Mucosa of gallbladder (tissue), 1 donor: ENCODE measurements at regions not wholly inside any gene's neighbourhood (a gene's known extent, or its start where the extent isn't known, plus 50 kb on each side); places are given as distances from the start of the nearest gene placed in this dataset.

Experiments used
- DNase-seq: peaks from one replicate; pipeline ENCODE4 v3.0.0-alpha.2; 2020; ENCODE audit warnings: low spot score
- donor health status: DM: no; HTN: no; CAD: no.

DNA sequence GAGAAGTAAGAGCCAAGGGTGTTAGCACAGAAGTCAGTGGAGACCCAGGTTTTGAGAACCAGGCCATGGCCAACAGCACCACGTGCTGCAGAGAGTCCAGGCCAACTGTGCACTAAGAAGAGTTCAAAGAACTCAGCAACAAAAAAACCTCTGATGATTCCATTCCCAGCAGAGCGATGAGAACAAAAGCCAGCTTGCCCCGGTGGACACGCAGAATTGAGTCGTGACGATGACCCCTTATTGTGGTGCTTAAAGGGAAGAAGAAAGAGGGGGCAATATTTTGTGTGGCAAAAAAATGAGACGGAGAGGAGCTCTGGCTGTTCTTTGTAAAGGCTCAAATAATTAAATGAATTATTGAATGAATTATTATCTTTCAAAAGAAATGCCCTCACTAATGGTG lies 468.3 kb upstream of the AUTS2 start:
- DNase-seq = no peak

DNA sequence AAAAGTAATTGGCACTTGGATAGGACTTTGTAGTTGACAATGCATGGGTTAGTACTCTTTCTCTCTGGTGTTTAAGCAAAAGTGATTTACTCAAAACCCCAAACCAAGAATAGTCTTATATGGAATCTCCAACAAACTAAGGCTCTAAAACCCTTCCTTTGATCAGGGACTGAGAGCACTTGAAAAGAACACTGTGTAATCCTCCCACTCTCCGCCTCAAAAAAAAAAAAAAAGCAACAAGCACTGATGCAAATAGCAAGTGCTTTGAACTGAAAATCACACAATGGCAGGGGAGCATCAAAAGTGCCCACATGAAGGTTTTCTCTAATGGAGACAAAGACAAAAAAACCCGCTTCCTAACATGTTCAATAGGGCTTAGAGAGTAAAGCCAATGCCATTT lies 467.9 kb upstream of the AUTS2 start:
- no peak for DNase-seq

GRCh38 chr7:69134316-69134715 lies 464.0 kb upstream of the AUTS2 start:
- DNase-seq = no peak

- DNase-seq = no peak
Measured at GRCh38 chr7:69147631-69148030, 450.6 kb upstream of the AUTS2 start.

DNA sequence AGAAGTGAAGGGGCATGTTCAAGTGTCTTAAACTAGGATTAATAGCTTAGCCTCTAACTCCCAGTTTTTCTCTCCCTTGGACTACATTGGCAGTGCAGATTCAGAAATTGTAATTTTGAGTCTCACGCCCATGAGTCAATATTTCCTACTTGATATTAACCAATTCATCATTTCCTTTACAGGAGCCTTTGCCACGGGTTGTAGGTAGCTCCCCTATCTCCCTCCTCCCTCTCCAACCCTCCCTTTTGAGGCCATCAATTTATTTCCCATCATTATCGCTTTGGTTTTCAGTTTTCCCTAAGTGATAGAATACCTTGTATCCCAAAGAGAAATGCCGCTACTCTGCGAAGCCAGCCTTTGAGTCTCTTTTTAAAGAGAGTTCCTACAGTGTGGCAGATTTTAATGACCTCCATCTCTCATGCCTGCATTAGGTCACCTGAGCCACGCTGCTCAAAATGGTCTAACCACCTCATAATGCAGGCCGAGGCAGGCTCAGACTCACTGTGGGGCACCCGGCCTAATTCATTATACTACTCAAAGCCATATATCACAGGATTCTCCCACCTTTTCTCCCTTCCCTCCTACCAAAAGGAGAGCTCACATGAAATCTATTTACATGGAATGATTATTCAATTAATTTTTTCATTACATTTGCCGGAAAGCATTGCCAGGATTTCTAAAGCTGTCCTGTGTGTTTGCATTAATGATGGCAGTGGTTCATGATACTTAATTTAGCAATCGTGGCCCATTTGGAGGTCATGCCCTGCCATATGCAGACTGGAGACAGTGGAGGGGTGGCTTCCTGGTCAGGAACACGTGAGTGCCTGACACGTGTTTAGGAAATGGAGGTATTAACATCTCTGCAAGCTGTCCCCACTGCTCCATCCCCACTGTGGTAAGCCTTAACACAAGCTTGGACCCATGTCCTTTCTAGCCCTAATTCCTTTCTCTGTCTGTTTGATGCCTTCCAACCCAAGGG lies 448.2 kb upstream of the AUTS2 start:
- no peak for DNase-seq

DNA sequence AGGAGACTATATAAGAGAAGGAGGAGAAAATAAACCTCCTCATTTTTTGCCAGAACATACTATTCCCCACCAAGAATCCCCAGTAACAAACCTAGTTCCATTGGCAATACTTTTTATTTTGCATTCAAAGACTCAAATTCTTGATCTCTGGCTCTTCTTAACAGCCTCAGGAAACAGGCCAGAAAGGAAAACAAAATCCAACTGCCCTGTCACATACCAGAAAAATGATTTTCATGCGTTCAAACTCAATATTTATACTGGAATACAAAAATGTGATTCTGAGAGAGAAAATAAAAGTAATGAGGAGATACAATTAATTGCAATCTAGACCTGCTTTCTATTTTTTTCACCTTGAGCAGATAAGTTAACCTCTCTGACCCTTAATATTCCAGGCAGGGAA lies 435.9 kb upstream of the AUTS2 start:
- no peak for DNase-seq

DNA sequence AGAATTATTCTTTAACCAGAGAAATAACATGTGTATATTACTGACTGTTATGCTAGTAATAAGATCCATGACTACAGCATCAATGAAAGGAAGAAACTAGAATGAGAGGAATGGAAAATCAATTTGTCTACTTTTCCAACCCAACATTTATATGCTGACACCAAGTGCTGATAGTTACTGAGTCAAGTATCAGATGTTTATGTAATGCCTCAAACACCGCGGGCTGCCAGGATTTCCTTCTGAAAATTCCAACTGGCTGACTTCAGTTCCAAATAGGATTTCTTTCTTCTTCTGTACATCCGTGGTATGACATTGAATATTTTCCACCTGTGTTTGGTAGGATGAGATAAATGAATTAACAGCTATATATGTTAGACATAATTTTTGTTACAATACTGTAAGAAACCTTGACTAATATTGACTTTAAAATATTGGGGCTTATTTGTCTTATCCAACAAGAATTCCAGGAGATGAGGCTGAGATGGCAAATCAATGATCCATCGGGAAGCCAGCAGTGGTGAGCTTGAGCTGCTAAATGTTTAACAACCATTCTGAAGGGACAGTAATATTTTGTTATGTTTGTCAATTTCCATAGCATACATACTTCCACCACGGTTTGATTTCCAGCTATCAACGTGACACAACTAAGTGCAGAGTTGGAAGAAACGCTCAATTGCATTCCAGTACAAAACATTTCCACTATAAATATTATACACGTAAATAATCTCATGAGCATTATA lies 435.2 kb upstream of the AUTS2 start:
- no peak for DNase-seq

DNA sequence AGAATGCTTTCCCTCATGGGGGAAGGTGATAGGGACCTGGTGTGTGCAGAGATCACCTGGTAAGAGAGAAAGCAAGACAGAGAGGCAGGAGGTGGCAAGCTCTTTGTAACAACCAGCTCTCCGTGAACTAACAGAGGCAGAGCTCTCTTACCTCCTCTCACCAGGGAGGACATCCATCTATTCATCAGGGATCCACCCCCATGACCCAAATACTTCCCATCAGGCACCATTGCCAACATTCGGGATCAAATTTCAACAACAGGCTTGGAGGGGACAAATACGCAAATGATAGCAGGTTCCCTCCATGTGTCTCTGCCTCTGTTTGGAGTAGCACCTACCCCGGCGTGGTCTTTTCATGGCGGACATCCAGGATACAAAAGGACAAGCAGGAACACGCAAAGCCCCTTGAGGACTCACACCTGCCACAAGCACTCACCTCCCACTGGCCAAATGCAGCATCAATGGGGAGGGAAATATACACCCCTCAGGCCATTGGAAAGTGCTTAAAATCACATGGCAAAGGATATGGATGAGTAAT lies 431.2 kb upstream of the AUTS2 start:
- DNase-seq = no peak

- no peak for DNase-seq
Measured at GRCh38 chr7:69169386-69169785, 428.9 kb upstream of the AUTS2 start.

DNA sequence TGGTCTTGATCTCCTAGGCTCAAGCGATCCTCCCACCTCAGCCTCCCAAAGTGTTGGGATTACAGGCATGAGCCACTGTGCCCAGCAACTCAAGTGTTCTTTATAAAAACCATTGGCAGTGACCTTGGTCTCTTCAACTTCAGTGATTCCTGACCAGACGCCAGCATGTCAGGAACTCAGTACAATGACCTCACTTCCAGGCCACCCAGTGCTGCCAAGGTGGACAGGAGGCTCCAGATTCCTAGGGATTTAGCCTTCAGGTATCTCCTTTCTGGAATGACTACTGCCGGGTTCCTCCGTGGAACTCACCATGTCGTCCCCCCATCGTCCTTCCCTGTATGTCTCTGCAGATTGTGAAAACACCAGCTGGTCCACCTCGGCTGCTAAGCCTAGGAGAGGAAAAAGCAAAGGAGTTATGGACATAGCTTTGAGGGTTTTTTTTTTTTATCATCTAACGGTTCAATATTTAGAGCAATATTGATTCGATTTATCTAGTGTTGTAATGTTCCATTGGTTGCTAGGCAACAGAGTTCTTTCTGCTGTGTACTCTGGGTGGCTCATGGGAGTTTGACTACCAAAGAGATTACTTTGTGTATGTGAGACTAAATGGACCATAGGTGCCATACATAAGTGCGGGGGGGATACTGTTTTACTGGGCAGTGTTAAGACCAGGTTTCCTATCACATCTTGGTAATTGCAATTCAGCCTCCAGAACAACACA lies 425.8 kb upstream of the AUTS2 start:
- DNase-seq = no peak

DNA sequence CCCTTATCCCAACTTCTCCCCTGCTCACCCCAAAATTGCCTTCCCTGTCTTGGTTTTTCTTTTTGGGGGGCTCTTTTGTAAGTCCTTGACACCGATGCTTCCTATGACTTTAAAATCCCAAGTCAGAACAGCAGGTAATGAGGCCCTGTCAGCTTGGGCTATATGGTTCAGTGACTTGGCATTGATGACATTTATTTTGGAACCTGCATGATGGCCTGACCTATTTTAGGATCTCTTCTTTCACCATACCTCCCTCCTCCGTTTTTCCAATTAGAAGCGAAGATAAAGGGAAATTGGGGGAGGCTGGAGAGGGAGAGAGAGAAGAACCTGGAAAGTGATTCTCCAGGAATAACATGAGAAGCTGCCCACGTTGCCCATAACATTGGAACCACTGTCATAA lies 424.9 kb upstream of the AUTS2 start:
- DNase-seq = no peak

DNA sequence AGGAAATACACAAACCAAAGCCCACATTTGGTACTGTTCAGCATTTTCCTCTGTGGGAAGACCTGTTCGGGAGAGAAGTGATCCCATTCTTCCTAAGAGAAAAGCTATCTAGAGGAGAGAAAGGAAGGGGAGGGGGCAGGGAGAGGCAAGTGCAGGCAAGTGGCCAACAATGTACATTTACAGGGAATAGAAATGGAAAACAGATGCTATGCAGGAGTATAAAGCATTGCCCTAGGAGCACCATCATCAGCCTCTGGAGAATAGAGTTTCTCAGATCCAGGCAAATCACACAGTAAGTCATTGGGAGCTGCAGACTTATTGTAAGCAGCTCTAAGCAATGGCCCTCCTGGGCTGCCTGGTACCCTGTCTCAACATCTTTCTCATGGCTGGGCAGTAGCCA lies 424.4 kb upstream of the AUTS2 start:
- DNase-seq = no peak

DNA sequence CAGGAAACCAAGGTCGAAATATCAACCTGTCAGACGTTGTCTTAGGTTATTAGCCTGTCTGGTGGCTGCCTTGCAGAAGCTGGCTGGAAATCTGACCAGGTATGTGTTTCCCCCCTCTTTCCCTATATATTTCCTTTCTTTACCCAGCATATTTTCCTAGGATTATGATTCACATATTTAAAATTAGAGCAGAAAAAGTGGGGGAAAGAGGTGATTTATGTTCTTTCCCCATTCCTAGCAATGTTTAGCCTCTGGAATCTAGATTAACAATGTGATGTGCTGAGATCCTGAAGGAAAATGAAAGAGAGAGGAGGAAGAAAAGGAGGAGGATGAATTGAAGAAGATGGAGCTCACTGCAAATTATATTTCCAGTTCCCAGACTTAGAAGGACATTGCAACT lies 421.4 kb upstream of the AUTS2 start:
- DNase-seq = no peak

DNA sequence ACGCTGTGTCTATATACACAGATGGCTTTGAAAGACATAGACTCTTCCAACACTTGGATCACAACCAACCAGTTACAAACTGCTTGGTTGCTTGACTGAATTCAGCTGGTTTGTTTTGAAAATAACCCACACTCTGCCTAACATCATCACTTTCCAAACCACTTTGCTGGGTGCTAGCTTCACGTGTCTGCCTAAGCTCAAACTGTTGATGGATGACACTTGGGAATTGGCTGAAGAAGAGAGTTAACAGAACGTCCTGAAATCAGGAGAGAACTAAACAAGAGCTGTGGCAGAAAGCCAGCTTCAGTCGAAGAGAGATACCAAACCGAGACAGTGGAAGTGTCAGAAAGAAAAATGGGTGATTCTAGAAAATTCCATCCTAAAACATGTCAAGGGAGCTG lies 420.8 kb upstream of the AUTS2 start:
- DNase-seq = peak; percentile 62

DNA sequence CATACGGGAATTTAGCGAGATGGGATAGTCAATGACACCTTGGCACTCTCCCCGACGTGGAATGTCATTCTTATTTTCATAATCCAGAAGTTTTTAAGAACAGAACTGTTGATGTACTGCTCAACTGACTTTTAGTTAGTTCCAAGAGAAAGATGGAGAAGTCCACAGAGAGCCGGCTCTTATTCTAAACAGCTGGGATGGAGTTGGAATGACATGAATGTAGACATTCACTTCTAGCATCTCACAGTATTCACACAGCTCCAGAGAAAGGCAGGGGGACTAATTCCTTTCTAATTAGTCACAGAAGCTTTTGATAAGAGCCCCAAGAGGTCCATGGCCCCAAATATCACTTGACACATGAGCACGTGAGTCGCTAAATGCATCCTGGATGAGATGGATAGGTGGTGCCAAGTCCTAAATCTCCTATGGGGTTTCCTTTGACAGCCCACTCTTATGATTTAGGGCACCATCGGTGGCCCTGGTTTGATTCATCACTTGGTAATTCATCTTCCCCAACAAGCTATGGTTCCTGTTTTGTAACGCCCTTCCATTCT lies 420.3 kb upstream of the AUTS2 start:
- DNase-seq = no peak

DNA sequence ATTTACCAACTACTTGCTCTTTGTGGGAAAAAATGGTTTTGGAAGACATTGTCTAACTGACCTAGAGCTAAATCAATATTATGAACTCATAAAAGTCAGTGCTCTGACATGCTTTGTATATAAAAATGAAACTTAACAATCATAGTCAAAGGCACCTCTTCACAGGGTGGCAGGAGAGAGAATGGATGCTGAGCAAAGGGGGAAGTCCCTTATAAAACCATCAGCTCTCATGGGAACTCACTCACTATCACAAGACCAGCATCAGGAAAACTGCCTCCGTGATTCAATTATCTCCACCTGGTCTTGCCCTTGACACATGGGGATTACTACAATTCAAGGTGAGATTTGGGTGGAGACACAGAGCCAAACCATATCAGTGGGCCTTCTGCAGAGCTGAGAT lies 417.6 kb upstream of the AUTS2 start:
- no peak for DNase-seq

DNA sequence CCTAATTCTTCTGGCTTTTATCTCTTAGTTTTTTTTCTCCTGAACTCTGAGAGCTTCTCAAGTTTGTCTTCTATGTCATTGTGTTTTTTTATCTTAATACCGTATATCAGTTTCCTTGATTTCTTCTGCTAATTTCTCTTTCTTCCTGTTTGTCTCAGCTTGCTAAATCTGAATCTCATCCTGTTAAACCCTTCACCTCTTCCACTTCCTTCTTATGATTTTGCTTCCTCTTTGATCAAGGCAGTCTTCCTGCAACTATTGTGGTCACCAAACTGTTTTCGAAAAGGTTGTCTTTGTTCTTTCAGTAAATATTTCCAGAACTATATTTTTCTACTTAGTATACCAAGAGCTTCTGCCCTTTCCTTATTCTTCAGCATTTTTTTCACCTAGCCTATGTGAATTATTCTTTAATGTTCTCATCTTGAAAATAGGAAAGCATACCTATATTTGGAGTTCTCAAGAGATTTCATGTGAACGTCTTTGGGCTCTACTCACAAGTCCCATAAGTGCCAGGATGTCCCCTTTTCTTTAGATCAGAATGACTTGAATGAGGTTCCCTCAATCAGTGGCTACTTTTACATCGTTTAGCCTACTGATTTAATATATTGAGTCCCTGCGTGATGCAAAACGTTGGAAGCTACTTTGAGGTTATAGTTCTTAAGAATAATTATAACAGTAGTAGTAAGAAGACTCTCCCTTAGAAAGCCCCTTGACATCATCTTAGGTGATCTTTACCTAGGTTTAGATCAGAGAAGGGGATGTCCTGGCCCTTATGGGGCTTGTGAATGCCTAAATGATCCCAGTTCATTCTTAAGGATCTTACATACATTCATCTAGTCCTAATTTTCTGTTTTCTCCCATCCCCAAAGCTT lies 415.4 kb upstream of the AUTS2 start:
- no peak for DNase-seq

DNA sequence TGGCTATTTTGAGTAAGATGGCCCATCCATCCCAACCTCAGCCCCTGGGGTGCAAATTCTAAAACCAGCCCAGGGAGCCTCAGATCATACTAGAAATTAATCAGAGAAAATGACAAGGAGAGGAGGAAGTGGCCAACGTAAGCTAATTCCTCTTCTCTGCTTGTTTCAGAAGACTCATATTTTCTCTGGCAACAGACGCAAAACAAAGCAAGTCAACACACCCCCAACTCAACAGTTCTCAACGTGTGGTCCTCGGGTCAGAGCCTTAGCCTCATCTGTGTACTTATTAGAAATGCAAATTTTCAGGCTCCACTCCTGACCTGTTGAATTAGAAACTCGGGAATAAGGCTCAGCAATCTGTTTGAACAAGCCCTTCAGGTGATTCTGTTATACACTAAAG lies 413.9 kb upstream of the AUTS2 start:
- DNase-seq = no peak

DNA sequence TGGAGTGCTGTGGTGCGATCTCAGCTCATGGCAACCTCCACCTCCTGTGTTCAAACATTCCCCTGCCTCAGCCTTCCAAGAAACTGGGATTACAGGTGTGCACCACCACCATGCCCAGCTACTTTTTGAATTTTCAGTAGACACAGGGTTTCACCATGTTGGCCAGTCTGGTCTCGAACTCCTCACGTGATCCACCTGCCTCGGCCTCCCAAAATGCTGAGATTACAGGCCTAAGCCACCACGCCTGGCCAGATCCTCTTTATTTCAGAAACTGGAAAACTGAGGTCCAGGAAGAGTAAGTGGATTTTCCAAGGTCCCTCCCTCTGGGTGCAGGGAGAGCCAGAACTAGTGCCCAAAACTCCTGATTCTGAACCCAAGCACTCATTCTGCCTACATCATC lies 413.1 kb upstream of the AUTS2 start:
- DNase-seq = no peak

DNA sequence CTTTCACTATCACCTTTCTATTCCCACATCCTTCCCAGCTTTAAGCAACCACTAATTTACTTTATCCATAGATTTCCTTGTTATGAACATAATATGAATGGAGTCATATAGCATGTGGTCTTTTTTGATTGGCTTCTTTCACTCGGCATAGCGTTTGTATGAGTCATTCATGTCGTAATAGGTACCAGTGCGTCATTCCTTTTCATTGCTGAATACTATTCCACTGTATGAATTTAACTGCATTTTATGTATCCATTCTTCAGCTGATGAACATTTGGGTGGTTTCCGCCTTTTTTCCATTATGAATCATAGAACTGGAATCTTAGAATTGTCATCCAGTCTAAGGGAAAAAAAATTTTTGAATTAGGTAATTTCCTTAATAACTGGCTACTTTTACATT lies 411.3 kb upstream of the AUTS2 start:
- no peak for DNase-seq

- DNase-seq = no peak
Measured at GRCh38 chr7:69187824-69188333, 410.4 kb upstream of the AUTS2 start.
